ENCODE measurements at regions not wholly inside any gene's neighbourhood (a gene's known extent, or its start where the extent isn't known, plus 50 kb on each side); places are given as distances from the start of the nearest gene placed in this dataset.

GRCh38 chr2:38509947-38510326, 92.8 kb downstream of the HNRNPLL start:
- DNase-seq (ENCODE audit: low read depth in 3 of 3), result no peak

GRCh38 chr2:38509314-38509946, 93.3 kb downstream of the HNRNPLL start:
- DNase-seq (ENCODE audit: low read depth in 3 of 3), result no peak

DNA sequence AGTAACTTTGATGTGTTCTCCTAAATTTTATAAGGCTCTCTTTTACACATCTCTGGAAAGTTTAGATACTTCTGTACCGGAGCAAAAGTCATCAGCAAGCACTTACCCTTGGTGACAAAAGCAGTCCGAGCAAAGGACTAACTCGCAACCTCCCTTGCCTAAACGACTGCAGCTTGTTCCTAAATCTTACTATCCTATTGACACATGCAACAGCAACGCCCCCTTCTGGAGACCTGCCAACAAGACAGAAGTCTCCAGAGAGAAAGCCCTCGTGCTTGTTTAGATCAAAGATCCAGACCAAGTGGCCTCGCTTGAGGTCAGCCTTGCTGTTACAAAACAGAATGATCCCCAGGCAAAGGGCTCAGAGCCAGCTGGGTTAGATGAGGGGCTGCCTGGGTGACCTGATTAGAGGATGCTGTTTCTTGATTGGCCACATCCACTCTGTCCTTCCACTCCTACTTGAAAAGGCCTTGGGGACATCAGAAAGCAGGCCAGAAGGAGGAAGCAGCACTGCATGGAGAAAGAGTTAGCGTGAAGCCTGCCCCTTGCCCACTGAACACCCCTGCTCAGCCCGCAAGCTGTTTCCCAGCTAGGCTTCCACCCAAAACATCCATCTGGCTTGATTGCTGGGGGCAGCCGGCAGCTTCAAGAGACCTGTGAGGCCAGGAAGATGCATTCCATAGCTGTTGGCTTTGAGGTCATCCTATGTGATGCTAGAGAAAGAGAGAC, 94.3 kb downstream of the HNRNPLL start:
- peak; percentile 55 to 66 (median 60) for DNase-seq (ENCODE audit: low read depth in 3 of 3)

GRCh38 chr2:38507712-38508111, 95.0 kb downstream of the HNRNPLL start:
- DNase-seq (ENCODE audit: low read depth in 3 of 3), result no peak

DNA sequence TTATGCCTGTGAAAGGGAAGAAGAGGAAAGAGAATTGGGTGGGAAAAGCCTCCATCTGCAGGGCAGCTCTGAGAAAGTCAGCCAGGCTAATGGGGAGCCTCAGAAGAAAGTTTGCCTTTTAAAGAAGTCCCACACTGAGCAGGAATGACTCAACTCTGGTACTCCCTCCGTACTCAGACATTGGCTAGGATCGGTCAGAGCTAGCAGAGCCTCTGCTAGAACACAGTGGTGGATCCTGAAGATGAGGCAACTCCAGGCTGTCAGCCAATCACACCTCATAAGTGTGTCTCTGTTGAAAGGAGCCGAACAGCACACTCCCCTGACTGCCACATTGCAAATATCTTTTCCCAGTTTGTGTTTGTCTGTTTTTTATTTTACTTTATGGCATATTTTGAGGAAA, 96.9 kb downstream of the HNRNPLL start:
- DNase-seq (ENCODE audit: low read depth in 3 of 3), result no peak

DNA sequence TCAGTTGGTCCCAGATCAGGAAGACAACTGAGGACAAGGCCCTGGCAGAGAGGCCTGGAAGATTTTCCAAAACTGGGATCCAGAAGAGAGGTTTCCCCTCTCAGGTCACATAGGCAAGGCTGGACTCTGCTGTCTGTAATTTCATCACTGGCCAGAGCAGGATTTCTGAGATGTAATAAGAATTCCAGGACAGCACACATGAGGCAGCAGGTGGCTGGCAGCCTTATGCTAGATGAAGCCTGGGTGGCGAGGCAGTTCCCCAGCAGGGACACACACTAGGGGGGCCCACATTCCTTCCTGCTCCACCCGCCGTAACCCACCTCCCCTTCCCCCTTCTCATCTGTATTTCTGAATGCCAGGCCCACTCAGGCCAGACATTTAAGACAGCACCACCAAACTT, 98.6 kb downstream of the HNRNPLL start:
- DNase-seq (ENCODE audit: low read depth in 3 of 3), result no peak

- no peak for DNase-seq (ENCODE audit: low read depth in 3 of 3)
Observed at GRCh38 chr2:38502107-38502506, 100.6 kb downstream of the HNRNPLL start.

GRCh38 chr2:38500283-38500634, 102.5 kb downstream of the HNRNPLL start:
- no peak for DNase-seq (ENCODE audit: low read depth in 3 of 3)

- DNase-seq (ENCODE audit: low read depth in 3 of 3), result no peak
Observed at GRCh38 chr2:38499548-38500282, 103.0 kb downstream of the HNRNPLL start.

DNA sequence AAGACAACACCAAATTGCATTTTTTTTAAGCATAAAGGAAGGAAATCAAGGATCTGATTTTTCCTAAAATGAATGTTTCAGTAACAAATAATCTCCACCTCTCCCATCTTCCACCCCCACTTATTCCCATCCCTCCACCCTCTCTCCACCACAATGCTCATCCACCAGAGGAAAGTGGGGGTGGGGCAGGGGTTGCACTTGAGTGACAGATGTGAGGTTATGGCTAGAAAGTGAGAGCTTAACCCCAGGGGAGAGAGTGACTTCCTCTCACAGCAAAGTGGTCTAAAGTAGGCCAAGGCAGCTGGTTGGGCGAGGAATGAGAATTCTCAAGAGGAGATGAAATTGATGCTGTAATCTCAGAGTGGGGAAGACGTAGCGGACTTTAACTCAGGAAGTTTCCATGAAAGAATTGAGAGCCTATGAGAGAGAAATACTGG, 104.7 kb downstream of the HNRNPLL start:
- DNase-seq (ENCODE audit: low read depth in 3 of 3), result no peak

DNA sequence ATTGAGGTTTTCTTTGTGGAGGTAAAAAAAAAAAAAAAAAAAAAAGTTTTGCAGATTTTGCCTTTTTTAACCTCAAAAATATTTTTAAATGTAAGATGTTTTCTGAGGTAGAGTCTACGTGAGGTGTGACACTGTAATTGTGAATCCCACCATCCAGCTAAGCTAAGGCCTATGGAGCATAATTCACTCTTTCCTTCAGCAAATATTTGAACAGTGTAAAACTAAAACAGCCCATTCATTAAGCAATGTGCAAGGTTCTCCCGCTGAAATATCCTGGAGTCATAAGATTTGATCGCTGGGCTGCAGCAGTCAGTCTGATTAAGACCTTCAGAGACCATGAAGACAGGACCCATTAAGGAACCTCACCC, 105.1 kb downstream of the HNRNPLL start:
- no peak for DNase-seq (ENCODE audit: low read depth in 3 of 3)

DNA sequence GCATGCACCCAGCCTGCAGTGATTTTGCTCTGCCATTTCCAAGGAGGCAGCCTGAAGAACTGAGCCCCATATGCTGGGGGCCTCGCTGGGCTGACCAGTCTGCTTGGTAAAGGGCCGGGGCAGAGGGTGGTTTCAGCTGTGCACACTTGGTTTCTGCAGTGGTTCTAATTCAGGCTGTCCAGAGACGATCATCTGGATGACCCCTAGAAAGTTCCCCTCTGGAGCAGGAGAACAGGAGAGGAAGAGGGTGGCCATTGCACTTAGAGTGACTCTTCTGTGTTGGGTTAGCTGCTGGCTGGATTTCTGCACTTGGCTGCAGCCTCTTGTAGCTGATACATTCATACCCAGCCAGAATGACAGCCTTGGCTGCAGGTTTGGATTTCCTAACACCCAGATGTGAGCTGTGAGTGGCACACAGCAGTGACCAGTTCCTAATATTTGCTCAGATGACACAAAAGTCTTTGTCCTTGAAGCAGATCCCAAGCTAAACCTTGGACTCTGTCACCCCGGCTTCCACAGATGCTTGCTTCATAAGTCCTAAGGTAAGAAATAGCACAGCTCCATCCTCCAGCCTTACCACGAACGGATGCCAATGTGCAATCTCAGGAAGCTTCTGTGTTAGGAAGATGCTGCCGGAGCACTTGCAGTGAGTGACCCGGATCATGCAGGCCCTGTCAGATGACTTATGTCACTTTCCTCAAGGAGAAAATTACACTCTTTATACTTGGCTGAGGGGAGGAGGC, 105.6 kb downstream of the HNRNPLL start:
- DNase-seq (ENCODE audit: low read depth in 3 of 3), result no peak

DNA sequence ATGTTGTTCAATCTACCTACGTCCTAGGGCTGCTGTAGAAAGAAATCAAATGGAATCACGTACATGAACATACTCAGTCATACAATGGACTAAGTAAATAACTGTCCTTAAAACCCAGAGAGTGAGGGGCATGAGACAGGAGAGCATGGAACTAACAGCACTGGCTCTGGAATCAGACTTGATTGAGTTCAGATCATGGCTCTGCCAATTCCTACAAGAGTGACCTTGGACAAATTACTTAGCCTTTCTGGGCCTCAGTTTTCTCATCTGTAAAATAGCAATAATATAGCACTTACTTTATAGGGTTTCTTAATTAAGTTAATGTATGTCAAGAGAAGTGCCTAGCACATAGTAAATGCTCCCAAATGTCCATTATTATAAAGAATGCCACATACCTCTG, 106.8 kb downstream of the HNRNPLL start:
- DNase-seq (ENCODE audit: low read depth in 3 of 3), result no peak

DNA sequence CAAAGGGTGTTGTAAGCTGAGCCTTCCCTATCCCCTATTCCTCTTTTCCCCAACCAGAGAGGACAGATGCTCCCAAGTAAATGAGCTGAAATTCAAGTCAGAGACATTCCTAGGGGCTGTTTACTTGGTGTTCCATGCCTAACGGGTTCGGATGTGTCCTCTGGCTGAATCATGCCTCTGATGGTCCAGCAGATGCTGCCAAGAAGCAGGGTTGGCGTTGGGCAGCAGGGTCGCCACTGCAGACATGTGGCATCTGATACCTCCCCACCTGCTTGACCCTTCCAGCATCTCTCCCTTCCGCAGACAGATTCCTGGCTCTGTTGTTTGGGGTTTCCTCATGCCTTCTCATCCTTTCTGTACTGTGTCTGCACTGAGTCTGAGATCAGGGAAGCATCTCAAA, 108.3 kb downstream of the HNRNPLL start:
- DNase-seq (ENCODE audit: low read depth in 3 of 3), result no peak

DNA sequence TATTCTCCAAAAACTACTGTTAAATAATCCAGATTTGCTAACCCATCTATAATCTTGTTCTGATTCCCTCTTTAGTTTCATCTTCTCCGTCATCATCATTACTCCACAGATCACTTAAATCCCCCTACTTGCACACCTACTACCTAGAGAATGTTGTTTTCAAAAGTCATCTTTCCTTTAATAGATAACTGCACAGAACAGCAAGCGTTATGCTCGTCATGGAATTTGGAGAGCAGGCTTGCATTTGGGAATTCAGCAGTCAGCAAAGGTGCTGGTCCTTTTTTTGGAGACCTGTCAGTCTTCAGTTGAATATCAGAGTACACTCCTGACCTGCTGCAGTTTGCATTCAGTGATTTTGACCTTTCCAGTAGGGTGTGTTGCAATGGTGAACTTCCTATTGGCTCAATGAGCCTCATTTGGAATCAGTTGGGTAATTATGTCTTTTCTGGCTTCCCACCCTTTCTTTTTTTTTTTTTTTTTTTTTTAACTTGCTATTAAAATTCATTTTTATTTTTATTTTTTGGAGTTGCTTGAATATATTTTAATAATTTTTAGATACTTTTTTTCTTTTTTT, 110.6 kb downstream of the HNRNPLL start:
- DNase-seq (ENCODE audit: low read depth in 3 of 3), result no peak

GRCh38 chr2:38491436-38491835, 111.3 kb downstream of the HNRNPLL start:
- DNase-seq (ENCODE audit: low read depth in 3 of 3), result no peak

DNA sequence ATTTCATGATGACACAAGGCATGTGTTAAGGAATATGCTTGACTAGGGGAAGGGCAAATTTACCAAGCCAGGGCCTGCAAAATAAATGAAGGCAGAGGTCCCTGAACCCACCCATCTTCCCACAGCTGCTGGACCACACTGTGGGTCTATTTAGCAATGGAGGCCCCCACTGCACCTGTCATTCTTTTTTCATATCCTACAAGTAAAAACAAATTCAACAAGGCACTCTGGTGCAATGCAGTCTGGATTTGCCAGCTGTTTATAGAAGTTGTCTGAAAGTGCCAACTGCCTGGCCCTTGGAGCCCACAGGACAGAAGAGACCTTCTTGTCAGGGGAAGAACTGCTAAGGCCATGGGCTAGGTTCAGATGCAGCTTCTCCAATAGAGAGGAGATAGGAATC, 112.8 kb upstream of the ATL2 start:
- no peak for DNase-seq (ENCODE audit: low read depth in 3 of 3)

GRCh38 chr2:38487852-38488251, 110.8 kb upstream of the ATL2 start:
- DNase-seq (ENCODE audit: low read depth in 3 of 3), result no peak

DNA sequence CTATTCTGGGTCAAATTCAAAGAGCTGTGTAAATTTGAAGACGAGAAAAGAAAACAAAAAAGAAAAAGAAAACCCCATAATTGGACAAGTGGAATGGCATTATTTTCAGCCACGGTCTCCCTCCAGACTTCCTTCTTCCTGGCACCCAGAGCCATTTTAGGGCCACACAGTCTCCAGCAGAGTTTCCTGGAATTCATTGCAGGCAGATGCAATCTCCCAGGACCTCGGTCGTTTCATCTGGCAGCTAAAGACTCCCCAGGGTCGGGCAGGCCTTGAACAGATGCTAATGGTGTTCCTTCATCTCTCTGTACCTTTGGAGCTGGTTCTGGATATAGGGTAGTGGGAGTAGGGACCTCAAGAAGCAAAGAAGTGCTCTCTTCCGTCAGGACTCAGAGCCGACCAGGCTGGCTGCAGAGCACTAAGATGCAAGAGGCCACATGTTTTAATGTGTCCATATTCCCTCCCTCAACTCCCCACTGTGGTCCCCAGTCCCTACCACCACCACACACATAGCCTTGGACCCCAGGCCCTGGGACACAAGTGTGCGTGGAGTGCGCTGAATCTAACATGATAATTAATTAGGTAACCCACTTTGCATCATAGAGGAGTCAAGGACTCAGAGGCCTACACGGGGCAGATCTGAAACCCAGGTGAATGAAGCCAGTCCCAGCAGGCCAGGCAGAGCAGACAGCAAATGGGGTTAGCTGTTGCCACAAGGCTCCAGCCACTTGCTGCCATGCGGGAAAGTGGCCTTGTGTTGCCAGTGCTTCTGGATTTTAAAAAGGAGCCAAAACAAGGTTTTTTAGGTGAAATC, 109.3 kb upstream of the ATL2 start:
- no peak for DNase-seq (ENCODE audit: low read depth in 3 of 3)

DNA sequence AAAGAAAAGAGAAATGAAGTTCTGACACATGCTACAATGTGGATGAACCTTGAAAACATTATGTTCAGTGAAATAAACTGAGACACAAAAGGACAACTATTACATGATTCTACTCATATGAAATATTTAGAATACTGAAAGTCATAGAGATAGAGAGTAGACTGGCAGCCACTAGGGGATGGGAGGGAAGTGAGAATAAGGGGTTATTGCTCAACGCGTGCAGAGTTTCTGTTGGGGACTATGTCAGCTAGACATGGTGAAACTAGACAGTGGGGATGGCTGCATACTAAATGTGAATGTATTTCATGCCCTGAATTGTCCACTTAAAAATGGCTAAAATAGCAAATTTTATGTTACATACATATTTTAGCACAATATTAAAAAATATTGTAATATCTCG, 108.7 kb upstream of the ATL2 start:
- no peak for DNase-seq (ENCODE audit: low read depth in 3 of 3)

GRCh38 chr2:38484957-38485356, 107.9 kb upstream of the ATL2 start:
- no peak for DNase-seq (ENCODE audit: low read depth in 3 of 3)
